ENCODE measurements at regions not wholly inside any gene's neighbourhood (a gene's known extent, or its start where the extent isn't known, plus 50 kb on each side); places are given as distances from the start of the nearest gene placed in this dataset.
"Not testable (repeated sequence)": the region's sequence is repeated elsewhere in the genome, so short reads cannot be mapped to it uniquely, and the experiment has no call there.

- Mint-ChIP-seq H3K27ac (no peak overlapping the region), H3K9me3 (no peaks in the 10 kb centered on the region), H3K4me1 (ENCODE audit: low read depth) (no peaks in the 10 kb centered on the region), H3K36me3 (ENCODE audit: low read depth) (no peaks in the 10 kb centered on the region), H3K27me3 (ENCODE audit: insufficient read depth) (peaks cover 2% of the 10 kb centered on the region), H3K4me3 (no peak overlapping the region)
- no peak for DNase-seq (ENCODE audit: low spot score)
- intact Hi-C loops (cut with micrococcal nuclease), result loop anchor here (1.0 to 5.0 kb wide), 2 partner anchors 78 to 211 kb away; no protein-coding TSS in a partner anchor
Measured at GRCh38 chr10:23525406-23525805, 86.5 kb downstream of the OTUD1 start.

GRCh38 chr10:23528419-23528818, 89.5 kb downstream of the OTUD1 start:
- intact Hi-C loops (cut with micrococcal nuclease), result loop anchor here (5.0 kb wide), 1 partner anchor 81 kb away; no protein-coding TSS in a partner anchor
- no peaks in the 10 kb centered on the region for H3K27me3 Mint-ChIP-seq (ENCODE audit: insufficient read depth)
- H3K36me3 Mint-ChIP-seq (ENCODE audit: low read depth), result no peaks in the 10 kb centered on the region
- peaks cover 10% of the 10 kb centered on the region for H3K4me1 Mint-ChIP-seq (ENCODE audit: low read depth)
- H3K27ac Mint-ChIP-seq, result no peak overlapping the region
- DNase-seq (ENCODE audit: low spot score), result no peak
- H3K4me3 Mint-ChIP-seq, result no peak overlapping the region
- H3K9me3 Mint-ChIP-seq, result no peaks in the 10 kb centered on the region

- H3K27ac Mint-ChIP-seq, result no peak overlapping the region
- H3K36me3 Mint-ChIP-seq (ENCODE audit: low read depth), result no peaks in the 10 kb centered on the region
- DNase-seq (ENCODE audit: low spot score), result no peak
- H3K4me1 Mint-ChIP-seq (ENCODE audit: low read depth), result peaks cover 15% of the 10 kb centered on the region
- intact Hi-C loops (cut with micrococcal nuclease), result loop anchor here (1.0 to 5.0 kb wide), 5 partner anchors 82 to 371 kb away; no protein-coding TSS in a partner anchor
- no peaks in the 10 kb centered on the region for H3K9me3 Mint-ChIP-seq
- no peak overlapping the region for H3K4me3 Mint-ChIP-seq
- H3K27me3 Mint-ChIP-seq (ENCODE audit: insufficient read depth), result no peaks in the 10 kb centered on the region
Measured at GRCh38 chr10:23529625-23530024, 90.8 kb downstream of the OTUD1 start.

- no peak for DNase-seq (ENCODE audit: low spot score)
- H3K27me3 Mint-ChIP-seq (ENCODE audit: insufficient read depth), result no peaks in the 10 kb centered on the region
- H3K27ac Mint-ChIP-seq, result no peak overlapping the region
- H3K9me3 Mint-ChIP-seq, result no peaks in the 10 kb centered on the region
- no peaks in the 10 kb centered on the region for H3K36me3 Mint-ChIP-seq (ENCODE audit: low read depth)
- no peak overlapping the region for H3K4me3 Mint-ChIP-seq
- H3K4me1 Mint-ChIP-seq (ENCODE audit: low read depth), result peaks cover 19% of the 10 kb centered on the region
- intact Hi-C loops (cut with micrococcal nuclease), result loop anchor here (1.0 to 5.0 kb wide), 4 partner anchors 172 to 371 kb away; no protein-coding TSS in a partner anchor
Measured at GRCh38 chr10:23530079-23530478, 91.2 kb downstream of the OTUD1 start.

- Mint-ChIP-seq H3K27me3 (ENCODE audit: insufficient read depth) (no peaks in the 10 kb centered on the region), H3K9me3 (no peaks in the 10 kb centered on the region), H3K36me3 (ENCODE audit: low read depth) (peaks cover 3% of the 10 kb centered on the region), H3K4me1 (ENCODE audit: low read depth) (peaks cover 29% of the 10 kb centered on the region), H3K27ac (peak overlapping the region; percentile 4), H3K4me3 (no peak overlapping the region)
- intact Hi-C loops (cut with micrococcal nuclease), result loop anchor here (5.0 kb wide), 1 partner anchor 169 kb away; no protein-coding TSS in a partner anchor
- DNase-seq (ENCODE audit: low spot score), result no peak
Measured at GRCh38 chr10:23533212-23533611, 94.3 kb downstream of the OTUD1 start.

- Mint-ChIP-seq H3K36me3 (ENCODE audit: low read depth) (peaks cover 9% of the 10 kb centered on the region), H3K27me3 (ENCODE audit: insufficient read depth) (no peaks in the 10 kb centered on the region), H3K9me3 (peaks cover 7% of the 10 kb centered on the region), H3K4me3 (no peak overlapping the region), H3K4me1 (ENCODE audit: low read depth) (peaks cover 41% of the 10 kb centered on the region), H3K27ac (peak overlapping the region; percentile 31)
- intact Hi-C loops (cut with micrococcal nuclease), result loop anchor here (5.0 kb wide), 1 partner anchor 168 kb away; no protein-coding TSS in a partner anchor
- no peak for DNase-seq (ENCODE audit: low spot score)
Measured at GRCh38 chr10:23534326-23534725, 95.5 kb downstream of the OTUD1 start.

- Mint-ChIP-seq H3K9me3 (peaks cover 11% of the 10 kb centered on the region), H3K4me3 (no peak overlapping the region), H3K36me3 (ENCODE audit: low read depth) (peaks cover 9% of the 10 kb centered on the region), H3K27me3 (ENCODE audit: insufficient read depth) (no peaks in the 10 kb centered on the region), H3K27ac (no peak overlapping the region), H3K4me1 (ENCODE audit: low read depth) (peaks cover 45% of the 10 kb centered on the region)
- no peak for DNase-seq (ENCODE audit: low spot score)
- intact Hi-C loops (cut with micrococcal nuclease), result loop anchor here (5.0 kb wide), 1 partner anchor 168 kb away; no protein-coding TSS in a partner anchor
Measured at GRCh38 chr10:23534761-23535160, 95.9 kb downstream of the OTUD1 start.

- Mint-ChIP-seq H3K36me3 (ENCODE audit: low read depth) (peaks cover 9% of the 10 kb centered on the region), H3K4me3 (no peak overlapping the region), H3K27ac (no peak overlapping the region), H3K27me3 (ENCODE audit: insufficient read depth) (no peaks in the 10 kb centered on the region), H3K9me3 (peaks cover 13% of the 10 kb centered on the region), H3K4me1 (ENCODE audit: low read depth) (peaks cover 51% of the 10 kb centered on the region)
- DNase-seq (ENCODE audit: low spot score), result no peak
- intact Hi-C loops (cut with micrococcal nuclease), result no loop called here
Measured at GRCh38 chr10:23535381-23535780, 96.5 kb downstream of the OTUD1 start.

GRCh38 chr10:23538968-23539367, 100.1 kb downstream of the OTUD1 start:
- intact Hi-C loops (cut with micrococcal nuclease), result no loop called here
- peaks cover 9% of the 10 kb centered on the region for H3K36me3 Mint-ChIP-seq (ENCODE audit: low read depth)
- no peak overlapping the region for H3K4me3 Mint-ChIP-seq
- no peak overlapping the region for H3K27ac Mint-ChIP-seq
- peaks cover 13% of the 10 kb centered on the region for H3K9me3 Mint-ChIP-seq
- H3K4me1 Mint-ChIP-seq (ENCODE audit: low read depth), result peaks cover 46% of the 10 kb centered on the region
- no peaks in the 10 kb centered on the region for H3K27me3 Mint-ChIP-seq (ENCODE audit: insufficient read depth)
- no peak for DNase-seq (ENCODE audit: low spot score)

- Mint-ChIP-seq H3K27me3 (ENCODE audit: insufficient read depth) (no peaks in the 10 kb centered on the region), H3K4me1 (ENCODE audit: low read depth) (peaks cover 37% of the 10 kb centered on the region), H3K36me3 (ENCODE audit: low read depth) (peaks cover 9% of the 10 kb centered on the region), H3K4me3 (no peak overlapping the region), H3K27ac (no peak overlapping the region), H3K9me3 (peaks cover 13% of the 10 kb centered on the region)
- no peak for DNase-seq (ENCODE audit: low spot score)
- intact Hi-C loops (cut with micrococcal nuclease), result no loop called here
Measured at GRCh38 chr10:23540401-23541030, 101.6 kb downstream of the OTUD1 start.

GRCh38 chr10:23543691-23544380, 105.0 kb downstream of the OTUD1 start:
- DNase-seq (ENCODE audit: low spot score), result no peak
- H3K27me3 Mint-ChIP-seq (ENCODE audit: insufficient read depth), result no peaks in the 10 kb centered on the region
- intact Hi-C loops (cut with micrococcal nuclease), result no loop called here
- peaks cover 20% of the 10 kb centered on the region for H3K4me1 Mint-ChIP-seq (ENCODE audit: low read depth)
- H3K36me3 Mint-ChIP-seq (ENCODE audit: low read depth), result peaks cover 1% of the 10 kb centered on the region
- no peak overlapping the region for H3K4me3 Mint-ChIP-seq
- H3K27ac Mint-ChIP-seq, result no peak overlapping the region
- H3K9me3 Mint-ChIP-seq, result peaks cover 13% of the 10 kb centered on the region

GRCh38 chr10:23545866-23546265, 107.0 kb downstream of the OTUD1 start:
- H3K27me3 Mint-ChIP-seq (ENCODE audit: insufficient read depth); H3K4me1 Mint-ChIP-seq (ENCODE audit: low read depth); H3K36me3 Mint-ChIP-seq (ENCODE audit: low read depth); intact Hi-C loops (cut with micrococcal nuclease); H3K27ac Mint-ChIP-seq; H3K4me3 Mint-ChIP-seq; DNase-seq (ENCODE audit: low spot score); H3K9me3 Mint-ChIP-seq: not testable (repeated sequence)

GRCh38 chr10:23556727-23557440, 118.0 kb downstream of the OTUD1 start:
- Mint-ChIP-seq H3K4me1 (ENCODE audit: low read depth) (peaks cover 5% of the 10 kb centered on the region), H3K27me3 (ENCODE audit: insufficient read depth) (no peaks in the 10 kb centered on the region), H3K36me3 (ENCODE audit: low read depth) (no peaks in the 10 kb centered on the region), H3K4me3 (no peak overlapping the region), H3K27ac (no peak overlapping the region), H3K9me3 (peaks cover 3% of the 10 kb centered on the region)
- intact Hi-C loops (cut with micrococcal nuclease), result no loop called here
- DNase-seq (ENCODE audit: low spot score), result no peak
